ENCODE measurements at regions not wholly inside any gene's neighbourhood (a gene's known extent, or its start where the extent isn't known, plus 50 kb on each side); places are given as distances from the start of the nearest gene placed in this dataset.

GRCh38 chr13:50361282-50361681, 346.0 kb downstream of the KCNRG start:
- H3K4me1 ChIP-seq (ENCODE audit: control insufficient read depth, extremely low read depth, insufficient read depth, low read length) = peaks cover 7% of the 10 kb centered on the region
- no peaks in the 10 kb centered on the region for H3K27me3 ChIP-seq (ENCODE audit: control insufficient read depth, insufficient read depth, low read length)
- no peak overlapping the region for H3K9ac ChIP-seq (ENCODE audit: insufficient read depth, low read length)
- H3K4me3 ChIP-seq (replicated peaks in 1 of 4; ENCODE audit: control extremely low read depth in 1 of 4, insufficient read depth in 1 of 4, low read depth in 3 of 4, low read length in 4 of 4) = no peak overlapping the region
- no peaks in the 10 kb centered on the region for H3K36me3 ChIP-seq (ENCODE audit: control insufficient read depth, insufficient read depth, low read length)
- no peaks in the 10 kb centered on the region for H4K20me1 ChIP-seq (ENCODE audit: control insufficient read depth, extremely low read depth, insufficient read depth, low read length)
- no peak overlapping the region for H3K4me2 ChIP-seq (ENCODE audit: extremely low read depth, insufficient read depth, low read length)
- no peak for TF ChIP-seq CTCF (conservative IDR thresholded peaks at IDR 0.05 in 1 of 2, IDR thresholded peaks at IDR 0.05 in 1 of 2; ENCODE audit: low read depth in 1 of 2, low read length in 2 of 2)
- DNase-seq (ENCODE audit: low read depth in 2 of 2) = no peak
- H3K79me2 ChIP-seq (ENCODE audit: control insufficient read depth, insufficient read depth, low read length) = no peaks in the 10 kb centered on the region
- no peak overlapping the region for H3K27ac ChIP-seq (ENCODE audit: insufficient read depth, low read length)
- no peak overlapping the region for H2AFZ ChIP-seq (ENCODE audit: low read length)
- no peaks in the 10 kb centered on the region for H3K9me3 ChIP-seq (ENCODE audit: control insufficient read depth, insufficient read depth, low read depth, low read length)

DNA sequence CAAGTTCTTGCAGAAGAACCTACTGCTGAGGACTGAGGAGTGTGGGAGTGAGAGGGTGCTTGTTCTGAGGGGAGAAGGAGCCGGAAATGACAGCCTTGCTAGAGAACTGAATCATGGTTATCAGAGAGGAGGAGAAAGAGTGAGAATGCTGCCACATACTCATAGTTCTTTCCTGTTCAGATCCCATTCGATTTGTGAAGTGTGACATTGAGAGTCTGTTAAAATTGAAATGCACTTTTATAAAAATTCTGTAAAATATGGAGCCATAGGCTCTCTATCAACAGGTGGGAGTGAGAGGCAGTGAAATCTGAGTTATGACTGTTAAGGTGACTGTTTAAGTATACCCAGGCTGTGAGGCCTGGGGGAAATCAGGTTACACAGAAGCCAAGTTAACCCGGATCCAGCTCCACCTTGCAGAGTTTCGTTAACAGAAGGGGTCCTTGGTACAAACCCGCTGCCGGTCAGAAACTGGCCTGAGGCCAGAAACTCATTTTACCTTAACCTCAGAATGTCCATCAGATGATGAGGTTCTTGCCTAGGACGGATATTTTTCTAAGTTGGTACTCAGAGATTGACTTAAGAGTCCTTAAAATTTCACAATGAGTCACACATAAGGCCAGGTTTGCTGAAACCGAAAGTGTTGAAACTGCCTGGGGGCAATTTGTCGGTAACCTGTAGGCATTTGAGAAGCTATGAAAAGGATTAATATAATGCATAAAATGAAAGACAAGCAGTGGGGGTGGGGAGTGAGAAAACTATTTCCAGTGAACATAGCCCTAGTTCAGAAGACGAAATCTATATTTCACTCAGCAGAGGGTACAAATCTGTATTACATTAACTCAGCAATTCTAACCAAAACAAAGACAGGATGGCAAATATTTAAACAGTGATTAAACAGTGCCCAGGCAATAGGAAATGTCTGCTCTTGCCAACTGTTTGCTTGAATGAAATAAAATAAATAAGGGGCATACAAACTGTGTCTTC, 350.5 kb downstream of the KCNRG start:
- no peak overlapping the region for H3K9ac ChIP-seq (ENCODE audit: insufficient read depth, low read length)
- no peaks in the 10 kb centered on the region for H3K79me2 ChIP-seq (ENCODE audit: control insufficient read depth, insufficient read depth, low read length)
- DNase-seq (ENCODE audit: low read depth in 2 of 2) = peak in 1 of 2 donors; percentile 13
- no peaks in the 10 kb centered on the region for H3K36me3 ChIP-seq (ENCODE audit: control insufficient read depth, insufficient read depth, low read length)
- no peaks in the 10 kb centered on the region for H3K9me3 ChIP-seq (ENCODE audit: control insufficient read depth, insufficient read depth, low read depth, low read length)
- H3K27ac ChIP-seq (ENCODE audit: insufficient read depth, low read length) = no peak overlapping the region
- H2AFZ ChIP-seq (ENCODE audit: low read length) = no peak overlapping the region
- TF ChIP-seq CTCF (conservative IDR thresholded peaks at IDR 0.05 in 1 of 2, IDR thresholded peaks at IDR 0.05 in 1 of 2; ENCODE audit: low read depth in 1 of 2, low read length in 2 of 2) (no peak), EZH2 (IDR thresholded peaks at IDR 0.05; ENCODE audit: low read length, missing control alignments) (no peak)
- H3K4me2 ChIP-seq (ENCODE audit: extremely low read depth, insufficient read depth, low read length) = no peak overlapping the region
- H4K20me1 ChIP-seq (ENCODE audit: control insufficient read depth, extremely low read depth, insufficient read depth, low read length) = no peaks in the 10 kb centered on the region
- no peaks in the 10 kb centered on the region for H3K27me3 ChIP-seq (ENCODE audit: control insufficient read depth, insufficient read depth, low read length)
- no peaks in the 10 kb centered on the region for H3K4me1 ChIP-seq (ENCODE audit: control insufficient read depth, extremely low read depth, insufficient read depth, low read length)
- H3K4me3 ChIP-seq (replicated peaks in 1 of 4; ENCODE audit: control extremely low read depth in 1 of 4, insufficient read depth in 1 of 4, low read depth in 3 of 4, low read length in 4 of 4) = no peak overlapping the region

DNA sequence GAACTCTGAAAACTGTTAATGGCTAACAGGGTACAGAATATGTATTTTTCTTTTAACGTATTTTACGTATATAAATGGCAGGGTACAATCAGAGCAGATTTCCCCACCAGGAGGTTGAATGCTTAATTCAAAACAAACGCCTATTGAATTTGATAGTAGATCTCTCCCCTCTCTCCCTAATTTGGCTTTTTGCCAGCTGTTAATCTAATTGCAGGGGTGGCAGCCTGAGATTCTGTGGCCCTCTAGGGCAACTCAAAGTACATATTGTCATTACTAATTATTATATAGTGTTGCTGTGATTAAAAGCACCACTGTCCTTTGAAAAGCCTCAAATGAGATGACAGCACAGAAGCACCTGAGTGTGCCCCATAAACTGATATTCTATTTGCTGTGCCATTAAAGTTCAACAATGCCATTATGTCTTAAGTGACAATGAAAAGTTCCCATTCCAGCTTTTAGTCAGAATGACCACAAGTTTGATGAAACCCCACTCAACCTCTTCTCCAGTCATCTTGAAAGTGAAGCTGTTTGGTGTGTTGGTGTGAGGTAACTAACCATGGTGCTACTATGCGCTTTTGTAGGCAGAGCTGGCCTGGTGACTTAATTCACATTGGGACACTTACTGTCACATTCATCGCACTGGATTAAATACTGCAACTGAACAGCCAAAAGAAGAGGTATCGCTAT, 351.4 kb downstream of the KCNRG start:
- Histone ChIP-seq H3K4me1 (ENCODE audit: control insufficient read depth, extremely low read depth, insufficient read depth, low read length) (no peaks in the 10 kb centered on the region), H3K79me2 (ENCODE audit: control insufficient read depth, insufficient read depth, low read length) (no peaks in the 10 kb centered on the region), H3K4me3 (replicated peaks in 1 of 4; ENCODE audit: control extremely low read depth in 1 of 4, insufficient read depth in 1 of 4, low read depth in 3 of 4, low read length in 4 of 4) (no peak overlapping the region), H3K4me2 (ENCODE audit: extremely low read depth, insufficient read depth, low read length) (no peak overlapping the region), H4K20me1 (ENCODE audit: control insufficient read depth, extremely low read depth, insufficient read depth, low read length) (no peaks in the 10 kb centered on the region), H2AFZ (ENCODE audit: low read length) (no peak overlapping the region), H3K9me3 (ENCODE audit: control insufficient read depth, insufficient read depth, low read depth, low read length) (no peaks in the 10 kb centered on the region), H3K27me3 (ENCODE audit: control insufficient read depth, insufficient read depth, low read length) (no peaks in the 10 kb centered on the region), H3K9ac (ENCODE audit: insufficient read depth, low read length) (no peak overlapping the region), H3K36me3 (ENCODE audit: control insufficient read depth, insufficient read depth, low read length) (no peaks in the 10 kb centered on the region), H3K27ac (ENCODE audit: insufficient read depth, low read length) (no peak overlapping the region)
- no peak for DNase-seq (ENCODE audit: low read depth in 2 of 2)
- no peak for TF ChIP-seq EZH2 (IDR thresholded peaks at IDR 0.05; ENCODE audit: low read length, missing control alignments)
- no peak for TF ChIP-seq CTCF (conservative IDR thresholded peaks at IDR 0.05 in 1 of 2, IDR thresholded peaks at IDR 0.05 in 1 of 2; ENCODE audit: low read depth in 1 of 2, low read length in 2 of 2)

All from fibroblast of lung (primary cell).